H1 (cell line): ENCODE measurements at regions not wholly inside any gene's neighbourhood (a gene's known extent, or its start where the extent isn't known, plus 50 kb on each side); places are given as distances from the start of the nearest gene placed in this dataset.

Source experiments
- CTCF ChIA-PET: fragments of 300-600 bp; sonication (Branson Sonifier 250); formaldehyde crosslinking; loops from one replicate; lab custom pipeline; 2021; ENCODE audit not compliant: partially characterized antibody; lab: Charles Lee
- POLR2A ChIA-PET: fragments of 300-600 bp; sonication (Branson Sonifier 250); formaldehyde crosslinking; loops from one replicate; lab custom pipeline; 2021; ENCODE audit warnings: inconsistent platforms; ENCODE audit not compliant: partially characterized antibody; lab: Charles Lee
- DNase-seq, 2 experiments: peaks; one replicate each; pipeline versions ENCODE4 v3.0.0 to v3.0.0-alpha.2; 2010 to 2022; ENCODE audit warnings: low spot score in 2 of 2, low read depth in 1 of 2, mixed read lengths in 1 of 2
- FAIRE-seq: peaks from 2 replicates; lab custom pipeline; 2011; peaks lifted over from hg19 to GRCh38; lab: Jason Lieb, UNC
- H2AFZ ChIP-seq: 2 replicates; pipeline ENCODE4 v1.8.1; 2012; ENCODE audit warnings: low read length, inconsistent platforms
- H2AK5ac ChIP-seq: 2 replicates; pipeline ENCODE4 v1.6.1; 2013; ENCODE audit warnings: low read depth, low read length
- H2BK120ac ChIP-seq: replicated peaks from 2 replicates; pipeline ENCODE3; 2013; ENCODE audit warnings: low read depth, low read length, inconsistent platforms
- H2BK12ac ChIP-seq: 2 replicates; pipeline ENCODE4 v1.6.1; 2013; ENCODE audit warnings: low read depth, low read length
- H2BK15ac ChIP-seq: 2 replicates; pipeline ENCODE4 v1.6.1; 2013; ENCODE audit warnings: low read length
- H2BK20ac ChIP-seq: 2 replicates; pipeline ENCODE4 v1.6.1; 2013; ENCODE audit warnings: low read length
- H2BK5ac ChIP-seq: 2 replicates; pipeline ENCODE4 v1.6.1; 2013; ENCODE audit warnings: low read depth, low read length
- H3K14ac ChIP-seq: 2 replicates; pipeline ENCODE4 v1.6.1; 2013; ENCODE audit warnings: inconsistent platforms; ENCODE audit not compliant: insufficient read length
- H3K18ac ChIP-seq: 2 replicates; pipeline ENCODE4 v1.6.1; 2013; ENCODE audit warnings: low read length; ENCODE audit errors: extremely low read depth
- H3K23ac ChIP-seq: 2 replicates; pipeline ENCODE4 v1.6.1; 2013; ENCODE audit warnings: inconsistent platforms; ENCODE audit not compliant: insufficient read length
- H3K23me2 ChIP-seq: 2 replicates; pipeline ENCODE4 v1.6.1; 2013; ENCODE audit warnings: low read depth, low read length
- H3K27ac ChIP-seq: 2 replicates; pipeline ENCODE4 v1.6.1; 2011; ENCODE audit warnings: low read depth, low read length, inconsistent platforms
- H3K27me3 ChIP-seq, 4 experiments: replicated peaks in 1 of 4; 1 replicate in 1 of 4; 2 replicates in 3 of 4; pipeline versions ENCODE4 v1.6.1 to v1.8.1; 2011 to 2013; ENCODE audit warnings: low read length in 3 of 4, mild to moderate bottlenecking in 3 of 4, inconsistent platforms in 2 of 4, mixed read lengths in 2 of 4, moderate library complexity in 1 of 4; ENCODE audit not compliant: control insufficient read depth in 3 of 4, insufficient read depth in 3 of 4; ENCODE audit errors: extremely low read depth in 1 of 4
- H3K36me3 ChIP-seq, 4 experiments: 2 replicates each; pipeline versions ENCODE4 v1.6.1 to v1.8.1; 2011 to 2013; ENCODE audit warnings: mild to moderate bottlenecking in 4 of 4, low read length in 3 of 4, moderate library complexity in 2 of 4, control low read depth in 1 of 4, inconsistent platforms in 1 of 4; ENCODE audit not compliant: insufficient read depth in 4 of 4, control insufficient read depth in 2 of 4
- H3K4ac ChIP-seq: replicated peaks from 2 replicates; pipeline ENCODE3; 2013; ENCODE audit warnings: low read length, low read depth, mixed read lengths, inconsistent platforms; ENCODE audit not compliant: insufficient read length
- H3K4me1 ChIP-seq, 4 experiments: replicated peaks in 1 of 4; 1 replicate in 1 of 4; 2 replicates in 3 of 4; pipeline versions ENCODE4 v1.6.1 to v1.8.1; 2011 to 2013; ENCODE audit warnings: low read length in 3 of 4, inconsistent platforms in 2 of 4, mixed read lengths in 1 of 4; ENCODE audit not compliant: insufficient read depth in 4 of 4, control insufficient read depth in 3 of 4
- H3K4me2 ChIP-seq, 2 experiments: 2 replicates each; pipeline versions ENCODE4 v1.6.1 to v1.8.1; 2011 to 2013; ENCODE audit warnings: low read depth in 2 of 2, low read length in 2 of 2, control low read depth in 1 of 2, inconsistent platforms in 1 of 2, mild to moderate bottlenecking in 1 of 2; ENCODE audit not compliant: insufficient read depth in 1 of 2
- H3K4me3 ChIP-seq, 4 experiments: fragments of 200-600, 300-600 bp in 1 of 4; sonication (generic), shearing (Covaris generic), sonication (Bioruptor Twin) in 1 of 4; 2 replicates each; pipeline versions ENCODE4 v1.5.1 to v1.8.1; 2011 to 2016; ENCODE audit warnings: low read length in 4 of 4, low read depth in 3 of 4, control low read depth in 2 of 4, inconsistent platforms in 2 of 4, mild to moderate bottlenecking in 2 of 4, mixed read lengths in 1 of 4, moderate library complexity in 1 of 4; ENCODE audit not compliant: insufficient read depth in 2 of 4; ENCODE audit errors: extremely low read depth in 1 of 4
- H3K56ac ChIP-seq: replicated peaks from 2 replicates; pipeline ENCODE3; 2013; ENCODE audit warnings: low read depth, mild to moderate bottlenecking, mixed read lengths, low read length, inconsistent platforms; ENCODE audit not compliant: insufficient read length
- H3K79me1 ChIP-seq: 2 replicates; pipeline ENCODE4 v1.6.1; 2013; ENCODE audit warnings: low read depth, low read length, control low read depth
- H3K79me2 ChIP-seq, 2 experiments: 2 replicates each; pipeline versions ENCODE4 v1.6.1 to v1.8.1; 2012 to 2013; ENCODE audit warnings: low read length in 2 of 2, mild to moderate bottlenecking in 2 of 2, inconsistent platforms in 1 of 2; ENCODE audit not compliant: insufficient read depth in 2 of 2, control insufficient read depth in 1 of 2
- H3K9ac ChIP-seq, 4 experiments: replicated peaks in 1 of 4; 1 replicate in 1 of 4; 2 replicates in 3 of 4; pipeline versions ENCODE4 v1.6.1 to v1.8.1; 2011 to 2013; ENCODE audit warnings: low read depth in 3 of 4, low read length in 3 of 4, control low read depth in 2 of 4, mild to moderate bottlenecking in 2 of 4, moderate library complexity in 2 of 4, inconsistent platforms in 1 of 4; ENCODE audit errors: extremely low read depth in 1 of 4
- H3K9me3 ChIP-seq, 2 experiments: 2 replicates each; pipeline versions ENCODE4 v1.6.1 to v1.8.1; 2012 to 2013; ENCODE audit warnings: mild to moderate bottlenecking in 2 of 2, moderate library complexity in 2 of 2, control low read depth in 1 of 2, inconsistent platforms in 1 of 2, low read depth in 1 of 2, low read length in 1 of 2, mixed read lengths in 1 of 2; ENCODE audit not compliant: insufficient read depth in 2 of 2
- H4K20me1 ChIP-seq, 2 experiments: replicated peaks in 1 of 2; 2 replicates each; pipeline versions ENCODE3 to v1.8.1; 2011 to 2013; ENCODE audit warnings: inconsistent platforms in 2 of 2, low read length in 2 of 2, mild to moderate bottlenecking in 1 of 2; ENCODE audit not compliant: insufficient read depth in 2 of 2, control insufficient read depth in 1 of 2
- H4K5ac ChIP-seq: 2 replicates; pipeline ENCODE4 v1.6.1; 2013; ENCODE audit warnings: low read length, low read depth, mixed read lengths, inconsistent platforms; ENCODE audit not compliant: insufficient read length
- H4K8ac ChIP-seq: 2 replicates; pipeline ENCODE4 v1.8.0; 2013; ENCODE audit warnings: mild to moderate bottlenecking, moderate library complexity, low read length, inconsistent platforms; ENCODE audit not compliant: insufficient read depth; ENCODE audit errors: extremely low read depth
- H4K91ac ChIP-seq: replicated peaks from 2 replicates; pipeline ENCODE3; 2013; ENCODE audit warnings: low read length, mixed read lengths, inconsistent platforms; ENCODE audit not compliant: insufficient read length
- CHD1 ChIP-seq: IDR thresholded peaks from 2 replicates; pipeline ENCODE4 v1.6.1; 2012; ENCODE audit warnings: low read depth, low read length, improper control_type of control experiment
- CTCF ChIP-seq, 3 experiments: IDR thresholded peaks; 1 replicate in 2 of 3; 2 replicates in 1 of 3; pipeline versions ENCODE4 v1.5.1 to v1.6.1; 2011; ENCODE audit warnings: low read length in 3 of 3, mild to moderate bottlenecking in 3 of 3, inconsistent platforms in 2 of 3, low read depth in 1 of 3, moderate library complexity in 1 of 3; ENCODE audit not compliant: insufficient read depth in 1 of 3; ENCODE audit errors: control extremely low read depth in 1 of 3
- HDAC2 ChIP-seq, 2 experiments: fragments of 300-600 bp in 1 of 2; sonication (generic) in 1 of 2; IDR thresholded peaks; 2 replicates each; pipeline ENCODE4 v1.6.1; 2011 to 2012; ENCODE audit warnings: low read depth in 2 of 2, low read length in 2 of 2, mild to moderate bottlenecking in 2 of 2, moderate library complexity in 2 of 2, borderline replicate concordance in 1 of 2, inconsistent platforms in 1 of 2
- JUND ChIP-seq: IDR thresholded peaks from 2 replicates; pipeline ENCODE4 v1.6.1; 2011; ENCODE audit warnings: mild to moderate bottlenecking, improper control_type of control experiment, low read length
- KDM1A ChIP-seq: fragments of 200-600, 300-600 bp; sonication (generic); IDR thresholded peaks from 2 replicates; pipeline ENCODE4 v1.7.1; 2016; ENCODE audit warnings: mild to moderate bottlenecking, low read length, borderline replicate concordance
- POLR2AphosphoS5 ChIP-seq: IDR thresholded peaks from 2 replicates; pipeline ENCODE4 v1.6.1; 2011; ENCODE audit warnings: low read depth, low read length
- RXRA ChIP-seq: IDR thresholded peaks from 2 replicates; pipeline ENCODE4 v1.6.1; 2011; ENCODE audit warnings: low read depth, mild to moderate bottlenecking, low read length, moderate library complexity; ENCODE audit not compliant: insufficient read depth
- SP1 ChIP-seq: IDR thresholded peaks from 2 replicates; pipeline ENCODE4 v1.6.1; 2011; ENCODE audit warnings: low read depth, low read length
- SP2 ChIP-seq: IDR thresholded peaks from 2 replicates; pipeline ENCODE4 v1.6.1; 2012; ENCODE audit warnings: mild to moderate bottlenecking, low read length, inconsistent platforms
- SRF ChIP-seq: IDR thresholded peaks from 2 replicates; pipeline ENCODE4 v1.6.1; 2011; ENCODE audit warnings: mild to moderate bottlenecking, low read depth, low read length, moderate library complexity
- TCF12 ChIP-seq: IDR thresholded peaks from 2 replicates; pipeline ENCODE4 v1.6.1; 2011; ENCODE audit warnings: low read depth, mild to moderate bottlenecking, low read length
- YY1 ChIP-seq: IDR thresholded peaks from 2 replicates; pipeline ENCODE4 v1.6.1; 2011; ENCODE audit warnings: low read depth, mild to moderate bottlenecking, low read length
- ZNF274 ChIP-seq: IDR thresholded peaks from 2 replicates; pipeline ENCODE4 v1.7.0; 2012; ENCODE audit warnings: low read length, borderline replicate concordance; ENCODE audit errors: extremely low read depth
- WGBS, 2 experiments: shearing (Covaris generic) in 1 of 2; methylation state at CpG; one replicate each; pipeline versions ENCODE4 v1.1.6 to v1.1.7; 2013 to 2015; ENCODE audit warnings: low lambda C conversion rate in 2 of 2, mixed read lengths in 2 of 2, inconsistent platforms in 1 of 2, low coverage in 1 of 2, missing lambda C conversion rate in 1 of 2; ENCODE audit not compliant: insufficient replicate concordance in 2 of 2, insufficient coverage in 1 of 2, insufficient read length in 1 of 2; ENCODE audit errors: extremely low coverage in 1 of 2, missing lambda C conversion rate in 1 of 2; 5-methylcytosine and 5-hydroxymethylcytosine counted together

- no peaks in the 10 kb centered on the region for H3K9me3 ChIP-seq
- H3K79me1 ChIP-seq, result no peaks in the 10 kb centered on the region
- no peak overlapping the region for H2BK20ac ChIP-seq
- DNase-seq, result no peak
- no peak overlapping the region for H3K27ac ChIP-seq
- H4K20me1 ChIP-seq, result no peaks in the 10 kb centered on the region
- H4K8ac ChIP-seq, result no peak overlapping the region
- H2AFZ ChIP-seq, result no peak overlapping the region
- POLR2A ChIA-PET, result interaction anchor here (0.6 kb wide), 1 partner anchor 132 kb away, joined by 3 read pairs; no protein-coding TSS in a partner anchor
- H2BK5ac ChIP-seq, result no peak overlapping the region
- no peak overlapping the region for H3K4me2 ChIP-seq
- H2AK5ac ChIP-seq, result no peak overlapping the region
- H3K4me3 ChIP-seq, result no peak overlapping the region
- no peaks in the 10 kb centered on the region for H3K36me3 ChIP-seq
- H3K23me2 ChIP-seq, result no peaks in the 10 kb centered on the region
- no peak overlapping the region for H2BK120ac ChIP-seq
- no peak overlapping the region for H4K5ac ChIP-seq
- no peak overlapping the region for H4K91ac ChIP-seq
- no peak overlapping the region for H3K9ac ChIP-seq
- no peaks in the 10 kb centered on the region for H3K27me3 ChIP-seq
- H2BK15ac ChIP-seq, result no peak overlapping the region
- no peak overlapping the region for H3K23ac ChIP-seq
- H2BK12ac ChIP-seq, result no peak overlapping the region
- no peak overlapping the region for H3K56ac ChIP-seq
- no peak for FAIRE-seq
- H3K4me1 ChIP-seq, result peaks cover 0 to 5% (median under 1%) of the 10 kb centered on the region in 4 experiments; a peak in 1 of 7 replicates
- 76% methylated on average over 3 of the region's 3 CpGs; no CpG with 5 or more reads in 1 of the 2 experiments for WGBS, 2 experiments
- H3K79me2 ChIP-seq, result no peaks in the 10 kb centered on the region
- CTCF ChIA-PET, result interaction anchor here (0.5 to 1.6 kb wide), 7 partner anchors 8 to 82 kb away, joined by 3 to 4 read pairs (median 4); no protein-coding TSS in a partner anchor
- no peak overlapping the region for H3K18ac ChIP-seq
- no peak overlapping the region for H3K14ac ChIP-seq
- H3K4ac ChIP-seq, result no peak overlapping the region
- TF ChIP-seq ZNF274, result no peak
- no peak for TF ChIP-seq SP2
- TF ChIP-seq CTCF (IDR thresholded peaks at IDR 0.05; ENCODE audit: control extremely low read depth in 1 of 3, insufficient read depth in 1 of 3, low read depth in 1 of 3, low read length in 3 of 3), result no peak
- TF ChIP-seq JUND, result no peak
- no peak for TF ChIP-seq RXRA
- TF ChIP-seq KDM1A, result no peak
- no peak for TF ChIP-seq SRF
- TF ChIP-seq TCF12, result no peak
- no peak for TF ChIP-seq YY1
- no peak for TF ChIP-seq HDAC2 (IDR thresholded peaks at IDR 0.05; ENCODE audit: borderline replicate concordance in 1 of 2, low read depth in 2 of 2, low read length in 2 of 2)
- no peak for TF ChIP-seq SP1
- TF ChIP-seq CHD1, result no peak
- no peak for TF ChIP-seq POLR2AphosphoS5
These were observed 170.2 kb downstream of the NRP2 start for GRCh38 chr2:205852457-205852856.
